Thyroid gland (tissue), 4 donors: ENCODE measurements at regions not wholly inside any gene's neighbourhood (a gene's known extent, or its start where the extent isn't known, plus 50 kb on each side); places are given as distances from the start of the nearest gene placed in this dataset.

Source experiments
- CTCF ChIP-seq, 6 experiments: fragments of 200-600 bp in 3 of 6; fragments of 450-650 bp in 3 of 6; sonication (generic) in 3 of 6; IDR thresholded peaks; one replicate each; pipeline ENCODE4 v1.5.1; 2016 to 2019; ENCODE audit warnings: antibody characterized with exemption in 6 of 6, mild to moderate bottlenecking in 2 of 6, inconsistent platforms in 1 of 6, moderate library complexity in 1 of 6
- POLR2A ChIP-seq, 2 donors: fragments of 450-650 bp; IDR thresholded peaks; one replicate each; pipeline ENCODE4 v1.6.1; 2017; ENCODE audit warnings: antibody characterized with exemption in 2 of 2, mild to moderate bottlenecking in 2 of 2, moderate library complexity in 1 of 2

GRCh38 chr3:126291061-126291460 is 66.1 kb downstream of the KLF15 start:
- TF ChIP-seq CTCF (IDR thresholded peaks at IDR 0.05) (no peak), POLR2A (IDR thresholded peaks at IDR 0.05) (no peak)
